ENCODE measurements at regions not wholly inside any gene's neighbourhood (a gene's known extent, or its start where the extent isn't known, plus 50 kb on each side); places are given as distances from the start of the nearest gene placed in this dataset.

GRCh38 chr6:167730441-167730840 lies 96.3 kb upstream of the AFDN start:
- no peak overlapping the region for H3K4me2 ChIP-seq (ENCODE audit: control insufficient read depth, extremely low read depth, insufficient read depth, low read depth, low read length)
- FAIRE-seq, result no peak
- no peaks in the 10 kb centered on the region for H3K27me3 ChIP-seq (ENCODE audit: control insufficient read depth, extremely low read depth, insufficient read depth, low read length)
- TF ChIP-seq CTCF (optimal IDR thresholded peaks at IDR 0.05 in 1 of 3, IDR thresholded peaks at IDR 0.05 in 1 of 3, conservative IDR thresholded peaks at IDR 0.05 in 1 of 3; ENCODE audit: extremely low read depth in 1 of 3, insufficient read depth in 2 of 3, low read length in 3 of 3), result no peak
- TF ChIP-seq EZH2 (IDR thresholded peaks at IDR 0.05; ENCODE audit: low read length), result no peak
- H3K79me2 ChIP-seq (ENCODE audit: control insufficient read depth, insufficient read depth, low read length), result no peaks in the 10 kb centered on the region
- no peak for DNase-seq (ENCODE audit: low read depth, low spot score)
- no peak overlapping the region for H3K4me3 ChIP-seq (ENCODE audit: control insufficient read depth in 2 of 3, extremely low read depth in 1 of 3, insufficient read depth in 2 of 3, low read depth in 1 of 3, low read length in 3 of 3)
- H3K9ac ChIP-seq (ENCODE audit: control insufficient read depth, extremely low read depth, insufficient read depth, low read length), result no peak overlapping the region
- H3K36me3 ChIP-seq (ENCODE audit: control insufficient read depth in 2 of 2, extremely low read depth in 1 of 2, insufficient read depth in 2 of 2, low read length in 2 of 2), result no peaks in the 10 kb centered on the region
- no peaks in the 10 kb centered on the region for H3K9me1 ChIP-seq (ENCODE audit: control insufficient read depth, extremely low read depth, insufficient read depth, low read length)
- H3K9me3 ChIP-seq (ENCODE audit: control insufficient read depth, low read depth, low read length), result no peaks in the 10 kb centered on the region
- no peak overlapping the region for H3K27ac ChIP-seq (ENCODE audit: control insufficient read depth, insufficient read depth, low read length)
- dilution Hi-C loops (cut with MboI; ENCODE audit: extremely low pct_ligation_motif_present, low sequenced_read_pairs), result no loop called here
- no peaks in the 10 kb centered on the region for H4K20me1 ChIP-seq (ENCODE audit: control insufficient read depth, extremely low read depth, insufficient read depth, low read length)
- no peak overlapping the region for H2AFZ ChIP-seq (ENCODE audit: control insufficient read depth, low read length)
- no peaks in the 10 kb centered on the region for H3K4me1 ChIP-seq (ENCODE audit: control insufficient read depth, extremely low read depth, insufficient read depth, low read length)

GRCh38 chr6:167731216-167731615 lies 95.5 kb upstream of the AFDN start:
- no peak for DNase-seq (ENCODE audit: low read depth, low spot score)
- no peaks in the 10 kb centered on the region for H3K27me3 ChIP-seq (ENCODE audit: control insufficient read depth, extremely low read depth, insufficient read depth, low read length)

More at GRCh38 chr6:167731216-167731615, 95.5 kb upstream of the AFDN start:
- Histone ChIP-seq H4K20me1 (ENCODE audit: control insufficient read depth, extremely low read depth, insufficient read depth, low read length) (no peaks in the 10 kb centered on the region), H3K4me1 (ENCODE audit: control insufficient read depth, extremely low read depth, insufficient read depth, low read length) (no peaks in the 10 kb centered on the region), H3K79me2 (ENCODE audit: control insufficient read depth, insufficient read depth, low read length) (no peaks in the 10 kb centered on the region), H3K9me1 (ENCODE audit: control insufficient read depth, extremely low read depth, insufficient read depth, low read length) (no peaks in the 10 kb centered on the region), H2AFZ (ENCODE audit: control insufficient read depth, low read length) (no peak overlapping the region), H3K4me2 (ENCODE audit: control insufficient read depth, extremely low read depth, insufficient read depth, low read depth, low read length) (no peak overlapping the region), H3K36me3 (ENCODE audit: control insufficient read depth in 2 of 2, extremely low read depth in 1 of 2, insufficient read depth in 2 of 2, low read length in 2 of 2) (no peaks in the 10 kb centered on the region), H3K9ac (ENCODE audit: control insufficient read depth, extremely low read depth, insufficient read depth, low read length) (no peak overlapping the region), H3K4me3 (ENCODE audit: control insufficient read depth in 2 of 3, extremely low read depth in 1 of 3, insufficient read depth in 2 of 3, low read depth in 1 of 3, low read length in 3 of 3) (no peak overlapping the region), H3K9me3 (ENCODE audit: control insufficient read depth, low read depth, low read length) (no peaks in the 10 kb centered on the region), H3K27ac (ENCODE audit: control insufficient read depth, insufficient read depth, low read length) (no peak overlapping the region)
- dilution Hi-C loops (cut with MboI; ENCODE audit: extremely low pct_ligation_motif_present, low sequenced_read_pairs), result no loop called here
- TF ChIP-seq EZH2 (IDR thresholded peaks at IDR 0.05; ENCODE audit: low read length) (no peak), CTCF (optimal IDR thresholded peaks at IDR 0.05 in 1 of 3, IDR thresholded peaks at IDR 0.05 in 1 of 3, conservative IDR thresholded peaks at IDR 0.05 in 1 of 3; ENCODE audit: extremely low read depth in 1 of 3, insufficient read depth in 2 of 3, low read length in 3 of 3) (no peak)
- FAIRE-seq, result no peak

Data from keratinocyte (primary cell).